ENCODE measurements at regions not wholly inside any gene's neighbourhood (a gene's known extent, or its start where the extent isn't known, plus 50 kb on each side); places are given as distances from the start of the nearest gene placed in this dataset.

- ATAC-seq, result no peak
- TF ChIP-seq ESRRG (CRISPR knock-in tag; IDR thresholded peaks at IDR 0.05) (no peak), BACH2 (CRISPR knock-in tag; IDR thresholded peaks at IDR 0.05; ENCODE audit: borderline replicate concordance) (no peak), ARNTL (CRISPR knock-in tag; IDR thresholded peaks at IDR 0.05; ENCODE audit: borderline replicate concordance, low read depth) (no peak), OSR1 (CRISPR knock-in tag; IDR thresholded peaks at IDR 0.05) (no peak), ZNF565 (CRISPR knock-in tag; conservative IDR thresholded peaks at IDR 0.05; ENCODE audit: low read depth) (no peak), TCF4 (CRISPR knock-in tag; IDR thresholded peaks at IDR 0.05; ENCODE audit: borderline replicate concordance) (no peak), TOX (CRISPR knock-in tag; IDR thresholded peaks at IDR 0.05; ENCODE audit: borderline replicate concordance) (no peak), ISL1 (CRISPR knock-in tag; IDR thresholded peaks at IDR 0.05) (no peak), POU6F1 (CRISPR knock-in tag; IDR thresholded peaks at IDR 0.05; ENCODE audit: borderline replicate concordance, low read depth) (no peak), ZFP3 (CRISPR knock-in tag; IDR thresholded peaks at IDR 0.05) (no peak), ZNF70 (CRISPR knock-in tag; IDR thresholded peaks at IDR 0.05) (no peak), CSRNP3 (CRISPR knock-in tag; IDR thresholded peaks at IDR 0.05) (no peak), PATZ1 (CRISPR knock-in tag; IDR thresholded peaks at IDR 0.05; ENCODE audit: borderline replicate concordance) (no peak), ZFP30 (CRISPR knock-in tag; IDR thresholded peaks at IDR 0.05) (no peak), TSHZ2 (CRISPR knock-in tag; IDR thresholded peaks at IDR 0.05) (no peak), ZNF8 (CRISPR knock-in tag; IDR thresholded peaks at IDR 0.05) (no peak), RARB (CRISPR knock-in tag; IDR thresholded peaks at IDR 0.05) (no peak), CREB5 (CRISPR knock-in tag; IDR thresholded peaks at IDR 0.05; ENCODE audit: low read depth) (no peak)
These were observed 192.5 kb downstream of the KTN1 start for GRCh38 chr14:55772486-55772885.

- ATAC-seq, result no peak
- no peak for TF ChIP-seq ARNTL (CRISPR knock-in tag; IDR thresholded peaks at IDR 0.05; ENCODE audit: borderline replicate concordance, low read depth)
- no peak for TF ChIP-seq CSRNP3 (CRISPR knock-in tag; IDR thresholded peaks at IDR 0.05)
- TF ChIP-seq CSDC2 (CRISPR knock-in tag; IDR thresholded peaks at IDR 0.05), result no peak
- TF ChIP-seq ZNF8 (CRISPR knock-in tag; IDR thresholded peaks at IDR 0.05), result no peak
These were observed 193.3 kb downstream of the KTN1 start for GRCh38 chr14:55773312-55773711.

GRCh38 chr14:55773984-55774545 is 194.1 kb downstream of the KTN1 start:
- ATAC-seq, result no peak
- TF ChIP-seq ZFP30 (CRISPR knock-in tag; IDR thresholded peaks at IDR 0.05), result no peak
- TF ChIP-seq ESRRG (CRISPR knock-in tag; IDR thresholded peaks at IDR 0.05), result no peak
- TF ChIP-seq PPARA (CRISPR knock-in tag; IDR thresholded peaks at IDR 0.05; ENCODE audit: borderline replicate concordance), result no peak

Data from SK-N-SH treated with all-trans-retinoic acid at 6 μM for 48 hours (cell line).